Right atrium auricular region (tissue), 2 donors: ENCODE measurements at regions not wholly inside any gene's neighbourhood (a gene's known extent, or its start where the extent isn't known, plus 50 kb on each side); places are given as distances from the start of the nearest gene placed in this dataset.

Source experiments
- DNase-seq: peaks from one replicate; pipeline ENCODE4 v3.0.0-alpha.2; 2019; ENCODE audit warnings: low spot score
- H3K27ac ChIP-seq, 2 donors: fragments of 200-600 bp; sonication (generic); 1 replicate in 1 of 2; 2 replicates in 1 of 2; pipeline ENCODE4 v1.5.1; 2016 to 2019
- H3K27me3 ChIP-seq, 2 donors: fragments of 200-600 bp; sonication (generic); one replicate each; pipeline versions ENCODE4 v1.5.1 to v1.6.0; 2017 to 2019
- H3K36me3 ChIP-seq: fragments of 200-600 bp; sonication (generic); one replicate; pipeline ENCODE4 v1.5.1; 2016
- H3K4me1 ChIP-seq, 2 donors: fragments of 200-600 bp; sonication (generic); one replicate each; pipeline versions ENCODE4 v1.5.1 to v1.6.0; 2017 to 2019
- H3K4me3 ChIP-seq, 2 donors: fragments of 200-600 bp; sonication (generic); 1 replicate in 1 of 2; 2 replicates in 1 of 2; pipeline ENCODE4 v1.5.1; 2017 to 2019; ENCODE audit warnings: mild to moderate bottlenecking in 1 of 2, moderate library complexity in 1 of 2
- H3K9me3 ChIP-seq, 2 donors: fragments of 200-600 bp; sonication (generic); one replicate each; pipeline ENCODE4 v1.5.1; 2019
- TF ChIP-seq, protein P1 (sequence below), 2 donors: fragments of 200-600 bp; sonication (generic); IDR thresholded peaks; one replicate each; pipeline ENCODE4 v1.5.1; 2019; ENCODE audit warnings: antibody characterized with exemption in 2 of 2

DNA sequence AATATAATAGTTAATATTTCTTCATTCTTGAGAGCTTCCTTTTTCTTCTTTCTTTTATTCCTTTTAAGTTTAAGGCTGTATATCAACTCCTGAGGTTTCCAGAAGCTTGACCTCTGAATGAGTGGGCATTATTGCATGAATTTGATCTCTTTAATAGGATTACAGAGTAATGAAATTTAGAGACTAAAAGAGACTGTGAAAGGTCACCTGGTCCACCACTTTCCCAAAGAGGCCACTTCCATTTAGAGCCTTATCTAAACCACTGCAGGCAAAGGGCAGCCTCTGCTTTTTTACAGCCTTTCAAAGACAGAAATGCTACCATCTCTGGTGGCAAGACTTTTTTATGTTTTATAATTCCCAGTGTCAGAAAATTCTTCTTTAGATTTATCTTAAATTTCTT is 215.3 kb upstream of the HS3ST5 start:
- no peak for DNase-seq
- no peaks in the 10 kb centered on the region for H3K36me3 ChIP-seq
- H3K27ac ChIP-seq: no peak overlapping the region
- H3K4me3 ChIP-seq: no peak overlapping the region
- TF ChIP-seq, protein P1, sequence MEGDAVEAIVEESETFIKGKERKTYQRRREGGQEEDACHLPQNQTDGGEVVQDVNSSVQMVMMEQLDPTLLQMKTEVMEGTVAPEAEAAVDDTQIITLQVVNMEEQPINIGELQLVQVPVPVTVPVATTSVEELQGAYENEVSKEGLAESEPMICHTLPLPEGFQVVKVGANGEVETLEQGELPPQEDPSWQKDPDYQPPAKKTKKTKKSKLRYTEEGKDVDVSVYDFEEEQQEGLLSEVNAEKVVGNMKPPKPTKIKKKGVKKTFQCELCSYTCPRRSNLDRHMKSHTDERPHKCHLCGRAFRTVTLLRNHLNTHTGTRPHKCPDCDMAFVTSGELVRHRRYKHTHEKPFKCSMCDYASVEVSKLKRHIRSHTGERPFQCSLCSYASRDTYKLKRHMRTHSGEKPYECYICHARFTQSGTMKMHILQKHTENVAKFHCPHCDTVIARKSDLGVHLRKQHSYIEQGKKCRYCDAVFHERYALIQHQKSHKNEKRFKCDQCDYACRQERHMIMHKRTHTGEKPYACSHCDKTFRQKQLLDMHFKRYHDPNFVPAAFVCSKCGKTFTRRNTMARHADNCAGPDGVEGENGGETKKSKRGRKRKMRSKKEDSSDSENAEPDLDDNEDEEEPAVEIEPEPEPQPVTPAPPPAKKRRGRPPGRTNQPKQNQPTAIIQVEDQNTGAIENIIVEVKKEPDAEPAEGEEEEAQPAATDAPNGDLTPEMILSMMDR (IDR thresholded peaks at IDR 0.05): no peak
- H3K9me3 ChIP-seq: no peaks in the 10 kb centered on the region
- H3K27me3 ChIP-seq: no peaks in the 10 kb centered on the region
- no peaks in the 10 kb centered on the region for H3K4me1 ChIP-seq

DNA sequence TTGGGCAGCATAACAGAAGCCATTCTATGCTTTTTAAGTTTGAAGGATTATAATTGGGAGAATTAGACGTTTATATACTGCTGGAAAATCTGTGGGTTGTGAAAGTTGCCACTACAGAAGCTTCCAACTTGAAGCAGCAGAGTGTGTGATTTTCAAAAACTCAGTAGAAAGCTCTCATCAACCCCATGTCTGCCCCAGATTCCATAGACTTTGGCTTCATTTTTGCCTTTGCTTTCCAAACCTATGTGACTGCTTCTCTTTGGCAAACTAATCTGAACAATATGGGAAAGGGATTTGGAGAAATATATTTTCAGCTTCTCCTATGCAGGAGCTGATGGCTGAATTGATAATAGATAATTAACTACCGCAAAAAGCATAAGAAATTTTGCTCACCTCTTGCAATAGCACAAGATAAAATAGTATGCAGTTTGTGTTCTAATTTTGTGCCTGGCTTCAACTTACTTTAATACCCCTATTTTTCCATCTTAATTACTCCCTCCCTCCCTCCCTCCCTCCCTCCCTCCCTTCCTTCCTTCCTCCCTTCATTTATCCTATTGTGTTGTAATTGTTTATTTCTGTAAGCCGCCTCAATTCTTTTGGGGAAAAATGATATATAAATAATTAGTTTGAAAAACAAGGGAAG is 214.1 kb upstream of the HS3ST5 start:
- Histone ChIP-seq H3K36me3 (no peaks in the 10 kb centered on the region), H3K27me3 (no peaks in the 10 kb centered on the region), H3K9me3 (no peaks in the 10 kb centered on the region), H3K27ac (no peak overlapping the region), H3K4me1 (no peaks in the 10 kb centered on the region), H3K4me3 (no peak overlapping the region)
- TF ChIP-seq, protein P1 (IDR thresholded peaks at IDR 0.05): no peak
- no peak for DNase-seq

DNA sequence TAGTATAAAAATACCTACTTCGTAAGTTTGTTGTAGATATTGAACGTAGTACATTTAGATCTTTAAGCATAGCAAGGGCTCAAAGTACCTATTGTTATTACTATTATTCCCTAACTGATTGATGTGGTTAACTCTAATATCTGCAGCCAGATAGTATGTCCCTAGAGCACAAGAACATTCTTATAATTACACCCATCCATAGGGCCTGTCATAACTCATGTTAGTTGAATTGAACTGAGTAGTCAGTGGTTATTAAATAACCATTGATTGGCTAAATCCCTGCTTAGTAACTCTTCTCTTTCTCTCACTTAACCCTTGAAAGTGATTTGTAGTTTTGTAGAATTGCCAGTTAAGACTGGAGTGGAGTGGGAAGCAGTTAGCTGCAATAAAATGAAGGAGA is 207.5 kb upstream of the HS3ST5 start:
- Histone ChIP-seq H3K27me3 (no peaks in the 10 kb centered on the region), H3K4me1 (no peaks in the 10 kb centered on the region), H3K4me3 (no peak overlapping the region), H3K36me3 (no peaks in the 10 kb centered on the region), H3K27ac (no peak overlapping the region), H3K9me3 (no peaks in the 10 kb centered on the region)
- TF ChIP-seq, protein P1 (IDR thresholded peaks at IDR 0.05): no peak
- DNase-seq: no peak

DNA sequence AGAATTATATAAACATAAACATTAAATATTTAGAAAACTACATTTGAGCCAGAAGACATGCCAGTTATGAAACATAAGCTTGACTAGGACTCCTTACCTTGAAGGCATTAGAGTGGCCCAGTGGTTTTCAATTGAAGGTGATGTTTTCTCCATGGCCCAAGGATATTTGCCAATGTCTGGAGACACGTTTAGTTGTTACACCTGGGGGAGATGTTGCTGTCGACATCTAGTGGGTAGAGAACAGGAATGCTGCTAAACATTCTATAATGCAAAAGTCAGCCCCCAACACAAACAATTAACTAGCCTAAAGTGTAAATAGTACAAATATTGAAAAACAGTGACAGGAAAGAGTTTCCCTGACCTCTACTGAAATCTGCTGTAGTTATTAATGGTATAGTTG is 200.9 kb upstream of the HS3ST5 start:
- Histone ChIP-seq H3K4me3 (no peak overlapping the region), H3K27ac (no peak overlapping the region), H3K27me3 (no peaks in the 10 kb centered on the region), H3K36me3 (no peaks in the 10 kb centered on the region), H3K9me3 (no peaks in the 10 kb centered on the region), H3K4me1 (no peaks in the 10 kb centered on the region)
- DNase-seq: no peak
- TF ChIP-seq, protein P1 (IDR thresholded peaks at IDR 0.05): no peak

DNA sequence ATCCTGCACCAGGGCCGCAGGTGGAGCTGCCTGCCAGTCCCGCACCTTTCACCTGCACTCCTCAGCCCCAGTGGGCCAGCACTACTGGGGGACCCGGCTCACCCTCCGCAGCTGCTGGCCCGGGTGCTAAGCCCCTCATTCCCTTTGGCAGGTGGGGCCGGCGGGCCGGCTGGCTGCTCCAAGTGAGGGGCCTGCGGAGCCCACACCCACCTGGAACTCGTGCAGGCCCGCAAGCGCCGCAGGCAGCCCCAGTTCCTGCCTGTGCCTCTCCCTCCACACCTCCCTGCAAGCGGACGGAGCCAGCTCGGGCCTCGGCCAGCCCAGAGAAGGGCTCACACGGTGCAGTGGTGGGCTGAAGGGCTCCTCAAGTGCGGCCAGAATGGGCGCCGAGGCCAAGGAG is 199.0 kb upstream of the HS3ST5 start:
- no peaks in the 10 kb centered on the region for H3K27me3 ChIP-seq
- H3K4me3 ChIP-seq: no peak overlapping the region
- no peaks in the 10 kb centered on the region for H3K36me3 ChIP-seq
- DNase-seq: no peak
- no peaks in the 10 kb centered on the region for H3K4me1 ChIP-seq
- H3K9me3 ChIP-seq: no peaks in the 10 kb centered on the region
- no peak overlapping the region for H3K27ac ChIP-seq
- TF ChIP-seq, protein P1 (IDR thresholded peaks at IDR 0.05): no peak

DNA sequence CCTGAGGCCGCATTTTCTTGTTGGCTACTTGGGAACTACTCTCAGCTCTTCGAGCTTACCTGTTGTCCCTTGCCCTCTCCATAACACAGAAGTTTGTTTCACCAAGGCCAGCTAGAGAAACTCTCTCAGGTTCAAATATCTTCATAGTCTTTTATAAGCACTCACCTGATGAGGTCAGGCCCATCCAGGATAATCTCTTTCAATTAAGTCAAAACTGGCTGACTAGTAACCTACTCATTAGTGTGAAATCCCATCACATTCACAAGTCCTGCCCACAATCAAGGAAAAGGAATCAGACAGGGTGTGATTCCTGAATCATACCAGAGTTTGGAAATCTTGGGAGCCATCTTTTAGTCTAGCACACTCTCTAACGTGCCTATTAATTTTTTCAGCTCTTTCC is 195.2 kb upstream of the HS3ST5 start:
- Histone ChIP-seq H3K9me3 (no peaks in the 10 kb centered on the region), H3K27ac (no peak overlapping the region), H3K4me1 (no peaks in the 10 kb centered on the region), H3K27me3 (no peaks in the 10 kb centered on the region), H3K36me3 (no peaks in the 10 kb centered on the region), H3K4me3 (no peak overlapping the region)
- TF ChIP-seq, protein P1 (IDR thresholded peaks at IDR 0.05): no peak
- DNase-seq: no peak
